ENCODE measurements at regions not wholly inside any gene's neighbourhood (a gene's known extent, or its start where the extent isn't known, plus 50 kb on each side); places are given as distances from the start of the nearest gene placed in this dataset.
A peak's percentile ranks its signal among the peaks of the same experiment; 100 is the strongest.

- Histone ChIP-seq H3K9me1 (ENCODE audit: control insufficient read depth, extremely low read depth, insufficient read depth, low read length) (no peaks in the 10 kb centered on the region), H3K9ac (ENCODE audit: control insufficient read depth, extremely low read depth, insufficient read depth, low read length) (no peak overlapping the region), H3K4me1 (ENCODE audit: control insufficient read depth, extremely low read depth, insufficient read depth, low read length) (no peaks in the 10 kb centered on the region), H3K27ac (ENCODE audit: control insufficient read depth, insufficient read depth, low read length) (no peak overlapping the region), H3K9me3 (ENCODE audit: control insufficient read depth, low read depth, low read length) (no peaks in the 10 kb centered on the region), H3K4me3 (ENCODE audit: control insufficient read depth in 2 of 3, extremely low read depth in 1 of 3, insufficient read depth in 2 of 3, low read depth in 1 of 3, low read length in 3 of 3) (no peak overlapping the region), H3K36me3 (ENCODE audit: control insufficient read depth in 2 of 2, extremely low read depth in 1 of 2, insufficient read depth in 2 of 2, low read length in 2 of 2) (no peaks in the 10 kb centered on the region), H3K4me2 (ENCODE audit: control insufficient read depth, extremely low read depth, insufficient read depth, low read depth, low read length) (no peak overlapping the region), H2AFZ (ENCODE audit: control insufficient read depth, low read length) (no peak overlapping the region), H3K27me3 (ENCODE audit: control insufficient read depth, extremely low read depth, insufficient read depth, low read length) (no peaks in the 10 kb centered on the region), H3K79me2 (ENCODE audit: control insufficient read depth, insufficient read depth, low read length) (no peaks in the 10 kb centered on the region), H4K20me1 (ENCODE audit: control insufficient read depth, extremely low read depth, insufficient read depth, low read length) (no peaks in the 10 kb centered on the region)
- TF ChIP-seq EZH2 (IDR thresholded peaks at IDR 0.05; ENCODE audit: low read length), result no peak
- TF ChIP-seq, protein P1, sequence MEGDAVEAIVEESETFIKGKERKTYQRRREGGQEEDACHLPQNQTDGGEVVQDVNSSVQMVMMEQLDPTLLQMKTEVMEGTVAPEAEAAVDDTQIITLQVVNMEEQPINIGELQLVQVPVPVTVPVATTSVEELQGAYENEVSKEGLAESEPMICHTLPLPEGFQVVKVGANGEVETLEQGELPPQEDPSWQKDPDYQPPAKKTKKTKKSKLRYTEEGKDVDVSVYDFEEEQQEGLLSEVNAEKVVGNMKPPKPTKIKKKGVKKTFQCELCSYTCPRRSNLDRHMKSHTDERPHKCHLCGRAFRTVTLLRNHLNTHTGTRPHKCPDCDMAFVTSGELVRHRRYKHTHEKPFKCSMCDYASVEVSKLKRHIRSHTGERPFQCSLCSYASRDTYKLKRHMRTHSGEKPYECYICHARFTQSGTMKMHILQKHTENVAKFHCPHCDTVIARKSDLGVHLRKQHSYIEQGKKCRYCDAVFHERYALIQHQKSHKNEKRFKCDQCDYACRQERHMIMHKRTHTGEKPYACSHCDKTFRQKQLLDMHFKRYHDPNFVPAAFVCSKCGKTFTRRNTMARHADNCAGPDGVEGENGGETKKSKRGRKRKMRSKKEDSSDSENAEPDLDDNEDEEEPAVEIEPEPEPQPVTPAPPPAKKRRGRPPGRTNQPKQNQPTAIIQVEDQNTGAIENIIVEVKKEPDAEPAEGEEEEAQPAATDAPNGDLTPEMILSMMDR (optimal IDR thresholded peaks at IDR 0.05 in 1 of 3, IDR thresholded peaks at IDR 0.05 in 1 of 3, conservative IDR thresholded peaks at IDR 0.05 in 1 of 3; ENCODE audit: extremely low read depth in 1 of 3, insufficient read depth in 2 of 3, low read length in 3 of 3), result peak in 2 of 3 experiments; percentile 56 to 58
- FAIRE-seq, result peak; percentile 79
- dilution Hi-C loops (cut with MboI; ENCODE audit: extremely low pct_ligation_motif_present, low sequenced_read_pairs), result no loop called here
- no peak for DNase-seq (ENCODE audit: low read depth, low spot score)
Observed at GRCh38 chr2:198314559-198315153, 510.3 kb downstream of the PLCL1 start.

- H3K27ac ChIP-seq (ENCODE audit: control insufficient read depth, insufficient read depth, low read length), result no peak overlapping the region
- TF ChIP-seq, protein P1 (optimal IDR thresholded peaks at IDR 0.05 in 1 of 3, IDR thresholded peaks at IDR 0.05 in 1 of 3, conservative IDR thresholded peaks at IDR 0.05 in 1 of 3; ENCODE audit: extremely low read depth in 1 of 3, insufficient read depth in 2 of 3, low read length in 3 of 3), result no peak
- TF ChIP-seq EZH2 (IDR thresholded peaks at IDR 0.05; ENCODE audit: low read length), result no peak
- no peaks in the 10 kb centered on the region for H3K9me1 ChIP-seq (ENCODE audit: control insufficient read depth, extremely low read depth, insufficient read depth, low read length)
- no peaks in the 10 kb centered on the region for H3K79me2 ChIP-seq (ENCODE audit: control insufficient read depth, insufficient read depth, low read length)
- dilution Hi-C loops (cut with MboI; ENCODE audit: extremely low pct_ligation_motif_present, low sequenced_read_pairs), result no loop called here
- H3K27me3 ChIP-seq (ENCODE audit: control insufficient read depth, extremely low read depth, insufficient read depth, low read length), result no peaks in the 10 kb centered on the region
- no peaks in the 10 kb centered on the region for H3K9me3 ChIP-seq (ENCODE audit: control insufficient read depth, low read depth, low read length)
- no peak overlapping the region for H2AFZ ChIP-seq (ENCODE audit: control insufficient read depth, low read length)
- FAIRE-seq, result no peak
- no peak for DNase-seq (ENCODE audit: low read depth, low spot score)
- H3K4me3 ChIP-seq (ENCODE audit: control insufficient read depth in 2 of 3, extremely low read depth in 1 of 3, insufficient read depth in 2 of 3, low read depth in 1 of 3, low read length in 3 of 3), result no peak overlapping the region
- H3K9ac ChIP-seq (ENCODE audit: control insufficient read depth, extremely low read depth, insufficient read depth, low read length), result no peak overlapping the region
- H3K4me1 ChIP-seq (ENCODE audit: control insufficient read depth, extremely low read depth, insufficient read depth, low read length), result no peaks in the 10 kb centered on the region
- no peaks in the 10 kb centered on the region for H3K36me3 ChIP-seq (ENCODE audit: control insufficient read depth in 2 of 2, extremely low read depth in 1 of 2, insufficient read depth in 2 of 2, low read length in 2 of 2)
- H3K4me2 ChIP-seq (ENCODE audit: control insufficient read depth, extremely low read depth, insufficient read depth, low read depth, low read length), result no peak overlapping the region
- H4K20me1 ChIP-seq (ENCODE audit: control insufficient read depth, extremely low read depth, insufficient read depth, low read length), result no peaks in the 10 kb centered on the region
Observed at GRCh38 chr2:198312596-198313483, 508.4 kb downstream of the PLCL1 start.

Measured in keratinocyte (primary cell).